ENCODE measurements at regions not wholly inside any gene's neighbourhood (a gene's known extent, or its start where the extent isn't known, plus 50 kb on each side); places are given as distances from the start of the nearest gene placed in this dataset.

DNA sequence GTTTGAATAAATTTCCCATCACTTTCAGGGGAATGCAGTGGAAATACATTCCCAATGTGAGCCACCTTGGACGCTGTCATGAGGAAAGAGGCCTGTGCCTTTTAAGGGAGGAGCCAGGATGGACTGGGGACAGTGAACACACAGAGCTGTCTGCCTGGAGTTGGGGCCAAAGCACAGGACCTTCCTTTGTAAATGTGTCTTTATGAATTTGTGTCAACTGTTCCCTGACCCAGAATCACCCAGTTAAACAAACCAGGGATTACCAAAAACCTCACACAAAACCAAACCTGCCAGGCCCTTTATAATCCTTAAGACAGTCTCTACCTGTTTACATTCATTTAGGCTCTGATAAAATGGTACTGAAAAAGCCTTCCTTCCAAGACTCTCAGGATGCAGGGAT is 513.7 kb downstream of the MAFB start:
- in situ Hi-C loops (cut with HindIII; ENCODE audit: low sequenced_read_pairs): no loop called here
- TF ChIP-seq, protein P1, sequence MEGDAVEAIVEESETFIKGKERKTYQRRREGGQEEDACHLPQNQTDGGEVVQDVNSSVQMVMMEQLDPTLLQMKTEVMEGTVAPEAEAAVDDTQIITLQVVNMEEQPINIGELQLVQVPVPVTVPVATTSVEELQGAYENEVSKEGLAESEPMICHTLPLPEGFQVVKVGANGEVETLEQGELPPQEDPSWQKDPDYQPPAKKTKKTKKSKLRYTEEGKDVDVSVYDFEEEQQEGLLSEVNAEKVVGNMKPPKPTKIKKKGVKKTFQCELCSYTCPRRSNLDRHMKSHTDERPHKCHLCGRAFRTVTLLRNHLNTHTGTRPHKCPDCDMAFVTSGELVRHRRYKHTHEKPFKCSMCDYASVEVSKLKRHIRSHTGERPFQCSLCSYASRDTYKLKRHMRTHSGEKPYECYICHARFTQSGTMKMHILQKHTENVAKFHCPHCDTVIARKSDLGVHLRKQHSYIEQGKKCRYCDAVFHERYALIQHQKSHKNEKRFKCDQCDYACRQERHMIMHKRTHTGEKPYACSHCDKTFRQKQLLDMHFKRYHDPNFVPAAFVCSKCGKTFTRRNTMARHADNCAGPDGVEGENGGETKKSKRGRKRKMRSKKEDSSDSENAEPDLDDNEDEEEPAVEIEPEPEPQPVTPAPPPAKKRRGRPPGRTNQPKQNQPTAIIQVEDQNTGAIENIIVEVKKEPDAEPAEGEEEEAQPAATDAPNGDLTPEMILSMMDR (IDR thresholded peaks at IDR 0.05; ENCODE audit: low read depth, low read length, missing control alignments): no peak
- DNase-seq (ENCODE audit: low read depth): no peak
- no peak overlapping the region for H3K4me3 ChIP-seq (ENCODE audit: low read depth, low read length)

DNA sequence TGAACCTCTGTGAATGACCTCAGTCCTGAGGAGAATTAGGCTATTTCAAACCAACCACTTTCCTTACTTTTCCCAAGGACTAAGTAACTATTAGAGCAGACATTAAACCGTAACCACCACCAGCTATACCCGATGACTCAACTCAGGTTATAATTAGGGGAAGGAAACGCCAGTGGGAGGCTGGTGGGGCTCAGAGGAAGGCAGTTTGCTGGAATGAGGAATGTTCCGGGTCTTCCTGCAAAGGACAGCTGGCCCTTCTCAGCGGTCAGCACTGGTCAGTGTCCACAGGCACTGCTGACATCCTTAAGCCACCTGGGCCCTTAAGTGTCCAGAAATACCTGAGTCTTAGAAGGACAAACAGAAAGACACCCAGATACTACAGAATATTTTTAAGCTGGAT is 515.2 kb downstream of the MAFB start:
- in situ Hi-C loops (cut with HindIII; ENCODE audit: low sequenced_read_pairs): no loop called here
- H3K4me3 ChIP-seq (ENCODE audit: low read depth, low read length): no peak overlapping the region
- TF ChIP-seq, protein P1 (IDR thresholded peaks at IDR 0.05; ENCODE audit: low read depth, low read length, missing control alignments): no peak
- DNase-seq (ENCODE audit: low read depth): no peak

DNA sequence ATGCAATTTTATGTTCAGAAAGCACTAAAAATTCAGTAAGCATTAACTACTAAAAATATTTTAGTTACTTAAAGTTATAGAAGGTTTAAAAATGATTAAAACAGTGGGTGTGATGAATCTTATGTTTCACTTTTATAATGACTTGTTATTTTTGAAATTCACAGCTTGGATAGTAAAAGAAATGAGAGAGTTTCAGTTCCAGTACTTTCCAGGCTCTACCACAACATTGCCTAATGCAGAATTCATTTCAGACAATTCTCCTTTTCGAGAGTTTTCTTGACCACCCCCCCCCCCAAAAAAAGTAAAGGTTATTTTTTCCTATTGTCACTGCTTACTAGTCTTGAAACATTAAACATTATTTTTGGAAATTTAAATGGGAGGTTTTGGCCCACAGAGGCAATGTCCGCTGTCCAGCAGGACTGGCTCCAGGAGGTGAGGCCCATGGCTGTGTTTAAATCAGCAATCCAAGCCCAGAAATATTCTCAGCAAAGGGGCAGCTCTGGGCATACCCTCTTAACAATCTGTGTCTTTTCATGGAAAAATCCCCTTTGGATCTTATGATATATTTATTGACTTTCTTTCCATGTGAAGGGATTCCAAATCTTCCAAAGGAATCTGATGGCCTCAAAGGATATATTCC is 519.9 kb downstream of the MAFB start:
- no peak overlapping the region for H3K4me3 ChIP-seq (ENCODE audit: low read depth, low read length)
- TF ChIP-seq, protein P1 (IDR thresholded peaks at IDR 0.05; ENCODE audit: low read depth, low read length, missing control alignments): no peak
- in situ Hi-C loops (cut with HindIII; ENCODE audit: low sequenced_read_pairs): no loop called here

DNA sequence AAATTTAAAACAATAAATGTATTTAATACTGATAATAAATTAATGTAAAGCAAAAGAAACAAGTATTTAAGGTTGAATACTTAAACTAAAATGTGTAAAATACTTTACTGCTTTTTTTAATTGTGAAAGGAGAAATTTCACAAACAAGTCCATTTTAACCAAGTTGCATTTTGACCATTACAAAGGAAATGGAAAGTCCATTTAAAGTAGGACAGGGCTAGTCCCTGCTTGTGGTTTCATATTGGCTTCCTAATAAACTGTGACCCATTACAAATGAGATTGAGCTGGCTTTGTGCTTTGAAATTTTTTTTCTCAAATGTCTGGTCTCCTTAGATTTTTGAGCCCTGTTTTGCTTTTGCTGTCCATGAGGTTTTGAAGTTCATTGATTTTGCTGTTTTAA is 527.6 kb downstream of the MAFB start:
- no peak for DNase-seq (ENCODE audit: low read depth)
- in situ Hi-C loops (cut with HindIII; ENCODE audit: low sequenced_read_pairs): no loop called here
- TF ChIP-seq, protein P1 (IDR thresholded peaks at IDR 0.05; ENCODE audit: low read depth, low read length, missing control alignments): no peak
- no peak overlapping the region for H3K4me3 ChIP-seq (ENCODE audit: low read depth, low read length)

More for the DNA sequence above, 519.9 kb downstream of the MAFB start:
- DNase-seq (ENCODE audit: low read depth): no peak

DNA sequence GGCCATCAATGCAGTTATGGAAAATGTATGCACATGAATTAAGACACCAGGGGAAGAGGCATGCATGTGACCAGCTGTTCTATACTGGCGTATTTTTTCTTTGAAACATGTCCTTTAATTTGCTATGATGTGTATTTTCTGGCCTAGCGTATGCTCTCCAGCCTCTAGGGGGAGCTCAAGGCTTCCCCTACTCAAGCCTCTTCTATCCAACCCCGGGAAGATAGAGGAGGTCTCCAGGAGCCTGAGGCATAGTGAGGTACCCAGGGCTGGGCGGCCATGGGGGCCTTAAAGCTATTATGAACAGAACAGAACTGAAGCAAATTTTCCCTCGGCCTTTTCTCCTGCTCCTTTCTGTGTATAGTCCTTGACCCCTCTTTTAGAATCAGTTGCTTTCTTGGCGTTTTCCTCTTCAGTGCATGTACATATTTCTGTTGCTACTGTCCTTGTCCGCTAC is 528.9 kb downstream of the MAFB start:
- no peak overlapping the region for H3K4me3 ChIP-seq (ENCODE audit: low read depth, low read length)
- DNase-seq (ENCODE audit: low read depth): peak; percentile 5
- in situ Hi-C loops (cut with HindIII; ENCODE audit: low sequenced_read_pairs): no loop called here
- TF ChIP-seq, protein P1 (IDR thresholded peaks at IDR 0.05; ENCODE audit: low read depth, low read length, missing control alignments): peak; percentile 71

DNA sequence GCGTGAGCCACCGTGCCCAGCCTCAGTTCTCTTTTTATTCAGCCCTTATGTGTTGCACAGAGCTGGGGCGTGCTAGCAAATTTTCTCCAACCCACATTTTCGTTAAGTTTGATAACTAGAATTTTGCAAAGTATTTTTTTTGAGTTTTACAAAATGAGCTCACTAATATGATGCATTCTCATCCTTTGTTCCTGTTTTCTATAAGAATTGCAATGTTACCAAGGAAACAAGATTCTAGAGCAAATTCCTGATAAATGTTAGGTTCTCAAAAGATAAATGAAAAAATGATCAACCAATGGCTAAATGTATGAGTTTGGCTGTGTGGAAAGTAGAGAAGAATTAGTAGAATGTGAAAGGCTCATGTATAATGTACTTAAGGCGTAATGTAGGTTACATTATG is 529.8 kb downstream of the MAFB start:
- in situ Hi-C loops (cut with HindIII; ENCODE audit: low sequenced_read_pairs): no loop called here
- TF ChIP-seq, protein P1 (IDR thresholded peaks at IDR 0.05; ENCODE audit: low read depth, low read length, missing control alignments): no peak
- no peak overlapping the region for H3K4me3 ChIP-seq (ENCODE audit: low read depth, low read length)
- DNase-seq (ENCODE audit: low read depth): no peak
